ENCODE measurements at regions not wholly inside any gene's neighbourhood (a gene's known extent, or its start where the extent isn't known, plus 50 kb on each side); places are given as distances from the start of the nearest gene placed in this dataset.
"Not testable (repeated sequence)": the region's sequence is repeated elsewhere in the genome, so short reads cannot be mapped to it uniquely, and the experiment has no call there.

GRCh38 chr9:36458430-36458915 lies 58.4 kb upstream of the RNF38 start:
- not testable (repeated sequence) for H3K36me3 Mint-ChIP-seq, H3K9me3 Mint-ChIP-seq, H3K27me3 Mint-ChIP-seq
- peak overlapping the region; percentile 83 to 98 (median 95) for H3K27ac Mint-ChIP-seq
- H3K4me1 Mint-ChIP-seq, result peaks cover 28 to 83% (median 75%) of the 10 kb centered on the region in 4 donors
- DNase-seq (peak; percentile 30 to 86 (median 79)), ATAC-seq (peak; percentile 57 to 60)
- POLR2A ChIA-PET, result interaction anchor here (0.8 to 3.7 kb wide), 3 partner anchors 29 to 51 kb away, joined by 4 to 34 read pairs (median 7); no protein-coding TSS in a partner anchor
- peak overlapping the region; percentile 63 to 86 (median 80) for H3K4me3 Mint-ChIP-seq

- H3K4me1 Mint-ChIP-seq, result peaks cover 23 to 77% (median 70%) of the 10 kb centered on the region in 4 donors
- H3K4me3 Mint-ChIP-seq, result peak overlapping the region; percentile 63 to 86 (median 80)
- H3K36me3 Mint-ChIP-seq, result peaks cover 0 to 3% (median 0%) of the 10 kb centered on the region in 3 donors
- H3K27me3 Mint-ChIP-seq, result no peaks in the 10 kb centered on the region
- DNase-seq, result no peak
- H3K27ac Mint-ChIP-seq, result peak overlapping the region; percentile 83 to 98 (median 95)
- H3K9me3 Mint-ChIP-seq, result no peaks in the 10 kb centered on the region
- POLR2A ChIA-PET, result interaction anchor here (0.8 to 3.7 kb wide), 4 partner anchors 29 to 51 kb away, joined by 4 to 34 read pairs (median 6); no protein-coding TSS in a partner anchor
- peak; percentile 28 to 34 for ATAC-seq
Observed at GRCh38 chr9:36457836-36458429, 57.9 kb upstream of the RNF38 start.

GRCh38 chr9:36456480-36457065 lies 56.5 kb upstream of the RNF38 start:
- Mint-ChIP-seq H3K4me1 (peaks cover 17 to 74% (median 60%) of the 10 kb centered on the region in 4 donors), H3K4me3 (peak overlapping the region in 9 of 10 donors; percentile 3 to 80 (median 39)), H3K9me3 (no peaks in the 10 kb centered on the region), H3K27ac (peak overlapping the region; percentile 45 to 94 (median 83)), H3K27me3 (no peaks in the 10 kb centered on the region), H3K36me3 (peaks cover 0 to 3% (median 0%) of the 10 kb centered on the region in 3 donors)
- DNase-seq (no peak), ATAC-seq (no peak)
- POLR2A ChIA-PET, result interaction anchor here (1.0 to 3.7 kb wide), 3 partner anchors 31 to 49 kb away, joined by 3 to 34 read pairs (median 4); no protein-coding TSS in a partner anchor

GRCh38 chr9:36451949-36452348 lies 51.9 kb upstream of the RNF38 start:
- Mint-ChIP-seq H3K27ac (peak overlapping the region in 4 of 10 donors; percentile 25 to 47 (median 37)), H3K9me3 (no peaks in the 10 kb centered on the region), H3K27me3 (no peaks in the 10 kb centered on the region), H3K4me3 (no peak overlapping the region), H3K36me3 (peaks cover 0 to 3% (median 0%) of the 10 kb centered on the region in 3 donors), H3K4me1 (peaks cover 4 to 55% (median 29%) of the 10 kb centered on the region in 4 donors)
- DNase-seq, result no peak
- ATAC-seq, result no peak
- POLR2A ChIA-PET, result interaction anchor here (1.0 to 1.5 kb wide), 3 partner anchors 34 to 37 kb away, joined by 3 to 5 read pairs (median 4); no protein-coding TSS in a partner anchor

- no peaks in the 10 kb centered on the region for H3K27me3 Mint-ChIP-seq
- POLR2A ChIA-PET, result interaction anchor here (0.7 kb wide), 1 partner anchor 42 kb away, joined by 3 read pairs; no protein-coding TSS in a partner anchor
- peaks cover 0 to 8% (median 0%) of the 10 kb centered on the region in 3 donors for H3K36me3 Mint-ChIP-seq
- peak in 1 of 2 donors; percentile 25 for ATAC-seq
- no peak overlapping the region for H3K4me3 Mint-ChIP-seq
- peak in 3 of 10 donors; percentile 31 to 44 (median 41) for DNase-seq
- peaks cover 5 to 49% (median 26%) of the 10 kb centered on the region in 4 donors for H3K4me1 Mint-ChIP-seq
- H3K9me3 Mint-ChIP-seq, result no peaks in the 10 kb centered on the region
- H3K27ac Mint-ChIP-seq, result peak overlapping the region in 2 of 10 donors; percentile 11 to 25
Observed at GRCh38 chr9:36450110-36450732, 50.2 kb upstream of the RNF38 start.

Measured in naive thymus-derived CD8-positive, alpha-beta T cell (primary cell).